GM18907 (cell line): ENCODE measurements at regions not wholly inside any gene's neighbourhood (a gene's known extent, or its start where the extent isn't known, plus 50 kb on each side); places are given as distances from the start of the nearest gene placed in this dataset.

Experiments
- ATAC-seq: cut with Tn5 transposase; IDR thresholded peaks from one replicate; pipeline ENCODE4 v1.9.1; 2021; ENCODE audit warnings: mild to moderate bottlenecking, moderate library complexity; ENCODE audit not compliant: unreplicated experiment

GRCh38 chr3:182608832-182609231, 184.5 kb upstream of the ATP11B start:
- no peak for ATAC-seq

GRCh38 chr3:182609575-182610156, 183.6 kb upstream of the ATP11B start:
- no peak for ATAC-seq

- ATAC-seq: no peak
Measured at GRCh38 chr3:182612332-182612731, 181.0 kb upstream of the ATP11B start.

- no peak for ATAC-seq
Measured at GRCh38 chr3:182617500-182617899, 175.8 kb upstream of the ATP11B start.

GRCh38 chr3:182618085-182618732, 175.1 kb upstream of the ATP11B start:
- ATAC-seq: no peak

- ATAC-seq: no peak
Measured at GRCh38 chr3:182618981-182619591, 174.2 kb upstream of the ATP11B start.

- no peak for ATAC-seq
Measured at GRCh38 chr3:182620723-182621434, 172.4 kb upstream of the ATP11B start.

GRCh38 chr3:182621435-182622240, 171.7 kb upstream of the ATP11B start:
- ATAC-seq: no peak

GRCh38 chr3:182622241-182622545, 171.1 kb upstream of the ATP11B start:
- no peak for ATAC-seq

GRCh38 chr3:182626484-182627467, 166.5 kb upstream of the ATP11B start:
- no peak for ATAC-seq

- ATAC-seq: no peak
Measured at GRCh38 chr3:182628531-182628930, 164.8 kb upstream of the ATP11B start.

- ATAC-seq: no peak
Measured at GRCh38 chr3:182629521-182629920, 163.8 kb upstream of the ATP11B start.

- no peak for ATAC-seq
Measured at GRCh38 chr3:182631183-182632076, 161.9 kb upstream of the ATP11B start.

- ATAC-seq: no peak
Measured at GRCh38 chr3:182632077-182632393, 161.3 kb upstream of the ATP11B start.

- ATAC-seq: no peak
Measured at GRCh38 chr3:182633186-182633585, 160.1 kb upstream of the ATP11B start.

- no peak for ATAC-seq
Measured at GRCh38 chr3:182636646-182637045, 156.7 kb upstream of the ATP11B start.

GRCh38 chr3:182637350-182638110, 155.8 kb upstream of the ATP11B start:
- no peak for ATAC-seq

GRCh38 chr3:182644013-182644412, 149.3 kb upstream of the ATP11B start:
- no peak for ATAC-seq
